SIG-M5 (cell line): ENCODE measurements at regions not wholly inside any gene's neighbourhood (a gene's known extent, or its start where the extent isn't known, plus 50 kb on each side); places are given as distances from the start of the nearest gene placed in this dataset.
A peak's percentile ranks its signal among the peaks of the same experiment; 100 is the strongest.
"Not testable (repeated sequence)": the region's sequence is repeated elsewhere in the genome, so short reads cannot be mapped to it uniquely, and the experiment has no call there.

Experiments used
- DNase-seq: peaks from one replicate; lab custom pipeline; 2025; lab: John Stamatoyannopoulos, UW

DNA sequence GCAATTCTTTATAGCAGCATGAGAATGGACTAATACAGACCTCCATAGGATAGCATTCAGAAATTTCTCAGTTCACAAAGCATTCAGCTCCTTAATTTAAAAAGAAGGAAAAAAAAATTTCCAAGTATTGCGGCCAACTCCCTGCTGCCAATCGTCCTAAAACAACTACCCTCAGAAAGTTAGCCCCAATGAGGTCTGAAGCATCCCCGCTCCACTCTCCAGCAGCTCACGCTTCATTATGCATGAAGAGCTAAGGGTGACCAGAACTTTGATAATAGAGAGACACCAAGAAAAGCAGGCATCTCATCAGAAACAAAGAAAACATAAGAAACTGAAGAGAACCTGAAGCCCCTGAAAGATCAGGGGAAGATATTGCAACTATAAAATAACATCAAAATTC lies 172.8 kb upstream of the NUDT4 start:
- no peak for DNase-seq

DNA sequence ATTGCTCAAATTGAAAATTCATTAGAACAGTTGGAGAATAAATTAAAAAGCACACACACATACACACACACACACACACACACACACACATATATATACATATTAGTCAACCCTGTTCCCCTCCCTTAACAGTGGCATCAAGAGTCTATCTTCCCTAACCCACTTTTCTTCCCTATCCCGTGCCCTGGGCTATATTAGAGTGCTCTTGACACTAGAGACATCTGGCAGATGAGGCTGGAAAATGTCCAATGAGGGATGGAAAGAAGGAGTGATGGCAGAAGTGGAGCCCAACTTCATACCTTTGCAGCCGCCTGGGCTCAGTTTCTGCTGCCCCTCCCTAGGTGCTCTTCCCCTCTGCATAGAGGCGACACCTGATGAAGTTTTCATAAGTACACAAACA lies 172.4 kb upstream of the NUDT4 start:
- DNase-seq, result no peak

DNA sequence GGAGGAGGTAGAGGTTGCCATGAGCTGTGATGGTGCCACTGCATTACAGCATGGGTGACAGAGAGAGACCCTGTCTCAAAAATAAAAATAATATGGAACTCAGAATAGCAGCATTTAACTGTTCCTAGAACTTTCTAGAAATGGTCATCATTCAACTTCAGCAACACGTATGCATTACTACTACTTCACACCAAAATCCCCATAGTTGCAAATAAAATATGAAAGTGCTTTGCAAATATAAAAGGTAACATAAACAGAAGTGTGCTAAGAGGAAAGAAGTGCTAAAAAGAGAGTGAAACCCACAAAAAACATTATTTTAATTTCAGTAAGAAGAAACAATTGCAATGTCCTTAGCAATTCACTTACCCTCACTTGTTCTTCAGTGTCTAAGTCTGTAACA lies 169.7 kb upstream of the NUDT4 start:
- no peak for DNase-seq

DNA sequence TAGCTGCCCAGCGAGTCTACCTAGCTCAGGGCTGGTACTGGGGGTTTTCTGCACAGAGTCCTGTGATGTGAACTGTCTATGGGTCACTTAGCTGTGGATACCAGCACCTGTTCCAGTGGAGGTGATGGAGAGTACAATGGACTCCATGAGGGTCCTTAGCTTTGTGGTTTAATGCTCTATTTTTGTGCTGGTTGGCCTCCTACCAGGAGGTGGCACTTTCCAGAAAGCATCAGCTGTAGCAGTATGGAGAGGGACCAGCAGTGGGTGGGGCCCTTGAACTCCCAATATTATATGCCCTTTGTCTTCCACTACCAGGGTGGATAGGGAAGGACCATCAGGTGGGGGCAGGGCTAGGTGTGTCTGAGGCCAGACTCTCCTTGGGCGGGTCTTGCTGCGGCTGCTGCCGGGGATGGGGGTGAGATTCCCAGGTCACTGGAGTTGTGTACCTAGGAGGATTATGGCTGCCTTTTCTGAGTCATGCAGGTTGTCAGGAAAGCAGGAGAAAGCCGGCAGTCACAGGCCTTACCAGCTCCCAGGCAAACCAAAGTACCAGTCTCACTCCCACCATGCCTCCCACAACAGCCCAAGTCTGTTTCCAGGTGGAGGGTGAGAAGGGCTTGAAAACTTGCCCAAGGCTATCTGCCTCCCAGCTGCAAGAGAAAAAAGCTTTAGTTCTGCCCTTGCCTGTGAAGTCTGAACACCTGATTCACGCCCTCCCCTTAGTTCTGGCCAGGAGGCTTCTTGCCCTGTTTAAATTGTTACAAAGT lies 163.0 kb upstream of the NUDT4 start:
- DNase-seq, result no peak

DNA sequence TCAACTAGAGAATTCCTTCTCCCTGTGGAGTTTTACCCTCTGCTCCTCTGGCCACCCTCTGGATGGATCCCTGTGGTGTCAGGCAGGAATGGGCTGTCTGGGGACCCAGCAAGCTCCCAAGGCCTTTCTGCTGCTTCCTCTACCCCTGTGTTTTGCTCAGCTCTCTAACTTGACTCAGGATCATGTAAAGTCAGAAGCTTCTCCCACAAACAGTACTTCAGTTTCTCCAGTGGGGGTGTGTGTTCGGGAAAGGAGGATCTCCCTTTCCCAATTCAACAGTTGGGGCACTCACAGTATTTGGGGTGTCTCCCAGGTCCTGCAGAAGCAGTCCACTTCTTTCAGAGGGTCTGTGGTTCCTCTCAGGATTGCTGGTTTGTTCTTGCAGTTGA lies 162.4 kb upstream of the NUDT4 start:
- no peak for DNase-seq

DNA sequence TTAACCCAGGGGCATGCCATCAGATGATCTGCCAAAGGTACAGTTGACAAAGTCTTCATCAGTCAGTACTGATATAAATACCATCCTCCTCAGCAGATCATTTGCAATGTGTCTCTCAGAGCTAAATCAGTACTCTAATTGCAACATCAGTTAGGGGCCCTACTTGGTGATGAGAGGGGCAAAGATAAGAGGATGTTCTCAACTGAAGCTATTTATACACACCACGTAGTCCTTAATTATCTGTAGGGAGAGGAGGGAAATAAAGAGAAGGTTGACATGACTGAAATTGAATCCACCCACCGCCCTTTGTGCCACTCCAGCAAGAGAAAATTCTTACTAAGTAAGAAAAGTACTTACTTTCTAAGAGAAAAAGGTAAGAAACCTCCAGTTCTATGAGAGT lies 157.8 kb upstream of the NUDT4 start:
- DNase-seq, result peak; percentile 84

DNA sequence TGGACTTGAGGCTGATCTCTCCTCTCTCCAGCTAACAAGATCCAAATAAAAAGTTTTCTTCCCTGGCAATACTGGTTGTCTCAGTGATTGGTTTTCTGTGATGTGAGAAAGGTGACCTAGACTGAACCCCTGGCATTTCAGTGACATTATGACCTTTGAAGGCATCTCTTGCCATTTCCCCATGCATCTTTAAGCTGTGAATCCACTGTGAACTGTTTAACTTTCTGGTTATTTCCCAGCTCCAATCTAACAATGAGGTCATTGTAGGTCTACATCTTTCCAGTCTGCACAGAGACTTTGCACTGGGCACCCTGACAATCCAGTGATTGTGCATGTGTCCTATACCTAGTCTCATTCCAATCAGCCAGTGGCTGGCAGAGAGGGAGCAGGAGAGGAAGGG lies 155.9 kb upstream of the NUDT4 start:
- no peak for DNase-seq

DNA sequence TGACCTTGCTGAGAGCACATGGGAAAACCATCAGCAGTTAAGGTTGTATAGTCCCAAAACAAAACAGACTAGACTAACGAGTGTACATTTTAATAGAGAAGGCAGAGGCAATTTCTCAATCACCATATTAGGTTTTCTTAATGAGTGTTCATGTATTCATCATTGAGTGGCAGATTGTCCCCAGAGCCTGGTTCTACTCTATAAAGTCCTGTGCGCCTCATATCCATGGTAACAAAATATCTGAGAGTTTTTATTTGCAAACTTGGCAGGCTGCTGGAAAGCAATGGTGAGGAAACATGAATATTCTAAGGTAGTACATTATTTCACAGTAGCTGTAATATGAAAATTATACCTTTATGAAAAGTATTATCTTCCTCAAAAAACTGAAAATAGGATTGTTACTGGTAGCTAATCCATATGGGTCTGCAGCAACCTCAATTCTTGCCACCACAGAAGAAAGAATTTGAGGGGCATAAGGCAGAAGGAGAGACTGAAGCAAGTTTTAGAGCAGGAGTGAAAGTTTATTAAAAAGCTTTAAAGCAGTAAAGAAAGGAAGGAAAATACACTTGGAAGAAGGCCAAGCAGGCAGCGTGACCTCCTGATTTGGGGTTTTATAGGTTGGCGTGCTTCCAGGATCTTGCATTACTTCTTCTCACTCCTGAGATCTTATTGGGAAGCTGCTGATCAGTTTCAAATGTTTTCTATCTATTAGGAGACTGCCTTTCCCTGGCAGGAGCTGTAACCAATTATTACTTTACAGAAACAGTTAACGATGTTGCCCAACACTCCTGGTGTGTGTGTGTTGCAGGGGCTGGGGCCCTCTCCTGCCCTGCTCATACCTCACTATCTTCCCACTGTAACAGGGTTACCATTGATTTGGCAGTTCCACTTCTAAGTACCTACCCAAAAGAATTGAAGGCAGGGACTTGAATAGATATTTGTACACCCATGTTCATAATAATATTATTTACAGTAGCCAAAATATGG lies 154.0 kb upstream of the NUDT4 start:
- DNase-seq, result no peak

DNA sequence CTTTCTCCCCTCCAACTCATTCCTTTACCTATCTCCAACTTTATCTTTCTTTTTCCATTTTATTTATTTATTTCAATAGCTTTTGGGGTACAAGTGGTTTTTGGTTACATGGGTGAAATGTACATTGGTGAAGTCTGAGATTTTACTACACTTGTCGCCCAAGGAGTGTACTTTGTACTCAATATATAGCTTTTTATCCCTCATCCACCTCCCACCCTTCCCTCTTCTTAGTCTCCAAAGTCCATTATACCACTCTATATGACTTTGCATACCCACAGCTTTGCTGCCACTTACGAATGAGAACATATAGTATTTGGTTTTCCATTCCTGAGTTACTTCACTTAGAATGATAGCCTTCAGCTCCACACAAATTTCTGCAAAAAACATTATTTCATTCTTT lies 152.6 kb upstream of the NUDT4 start:
- DNase-seq, result no peak

DNA sequence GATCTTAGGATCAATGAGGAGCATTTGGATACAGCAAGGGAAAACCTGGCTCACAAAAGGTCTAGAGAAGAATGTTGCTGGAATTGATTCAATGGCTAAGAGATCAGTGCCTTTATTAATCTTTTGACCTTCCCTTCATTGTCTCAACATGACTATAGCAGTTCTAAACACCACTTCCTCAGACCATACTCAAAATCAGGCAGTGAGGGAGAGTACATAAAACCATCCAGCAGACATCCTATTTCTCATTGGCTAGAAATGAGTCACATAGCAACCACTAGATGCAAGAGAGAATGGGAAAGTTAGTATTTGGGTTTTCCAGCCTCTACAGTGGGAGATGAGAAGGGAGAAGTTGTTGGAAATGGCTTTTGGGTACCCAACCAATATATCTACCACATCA lies 151.4 kb upstream of the NUDT4 start:
- no peak for DNase-seq

DNA sequence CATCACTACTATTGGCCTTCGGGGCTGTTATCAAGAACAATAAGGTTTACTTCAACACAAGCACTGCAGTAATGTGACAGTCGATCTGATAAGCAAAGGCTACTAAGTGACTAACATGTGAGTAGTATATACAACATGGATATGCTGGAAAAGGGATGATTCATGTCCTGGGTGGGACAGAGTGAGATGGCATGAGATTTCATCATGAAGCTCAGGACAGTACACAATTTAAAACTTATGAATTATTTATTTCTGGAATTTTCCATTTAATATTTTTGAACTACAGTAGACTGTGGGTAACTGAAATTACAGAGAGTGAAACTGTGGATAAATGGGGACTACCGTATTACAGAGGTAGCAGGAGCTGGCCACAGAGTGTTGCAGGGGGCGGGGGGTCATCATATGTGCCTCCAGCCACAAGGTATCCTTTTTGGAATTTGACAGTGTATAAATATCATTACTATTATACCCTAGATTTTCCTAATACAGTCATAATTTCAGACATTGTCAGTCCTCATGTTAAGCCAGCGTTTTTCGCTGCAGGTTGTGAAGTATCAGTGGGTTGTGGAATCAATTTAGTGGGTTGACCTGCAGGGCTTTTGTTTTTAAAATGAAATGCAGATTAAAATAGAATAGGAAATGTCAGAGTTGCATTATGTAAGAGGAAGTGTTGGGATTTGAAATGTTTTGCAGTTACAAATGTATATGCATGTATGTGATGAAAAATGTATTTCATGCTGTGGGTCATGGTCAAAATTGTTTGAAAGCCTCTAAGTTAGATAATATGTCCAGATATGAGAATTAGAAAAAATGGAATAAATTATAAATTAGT lies 148.0 kb upstream of the NUDT4 start:
- DNase-seq, result no peak

DNA sequence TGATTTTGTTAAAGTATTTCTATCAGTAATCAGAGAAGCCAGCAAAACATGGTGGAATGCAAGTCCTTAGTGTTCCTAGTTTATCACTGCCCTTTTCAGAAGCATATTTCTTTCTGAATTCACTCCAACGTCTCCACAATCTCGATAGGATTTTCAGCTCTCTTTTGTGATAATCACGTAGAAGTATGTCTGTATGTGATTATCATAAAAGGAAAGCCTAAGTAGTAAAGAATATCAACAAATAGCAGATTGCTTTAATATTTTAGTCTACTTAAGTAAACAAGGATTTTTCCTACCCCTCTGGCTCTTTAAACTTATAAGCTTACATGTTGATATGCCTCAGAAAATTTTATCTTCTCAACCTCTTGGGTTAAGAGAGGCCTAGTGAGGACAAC lies 147.4 kb upstream of the NUDT4 start:
- no peak for DNase-seq

DNA sequence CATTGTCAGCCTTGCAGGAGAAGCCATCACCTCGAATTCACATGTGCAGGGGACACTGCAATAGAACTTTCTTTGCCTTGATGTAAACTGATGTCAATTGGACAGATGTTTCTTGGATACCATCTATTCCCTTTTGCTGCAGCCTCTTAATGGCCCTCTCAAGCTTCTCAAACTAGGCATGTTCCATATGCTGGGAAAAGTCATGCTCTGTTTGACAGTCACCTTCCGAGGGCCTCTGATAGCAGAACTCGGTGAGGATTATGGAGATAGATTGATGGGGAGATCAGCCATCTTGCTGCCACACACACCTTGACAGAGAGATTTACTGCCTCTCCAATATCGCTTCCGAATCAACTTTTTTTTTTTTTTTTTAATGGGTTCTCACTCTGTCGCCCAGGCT lies 145.8 kb upstream of the NUDT4 start:
- DNase-seq, result no peak

DNA sequence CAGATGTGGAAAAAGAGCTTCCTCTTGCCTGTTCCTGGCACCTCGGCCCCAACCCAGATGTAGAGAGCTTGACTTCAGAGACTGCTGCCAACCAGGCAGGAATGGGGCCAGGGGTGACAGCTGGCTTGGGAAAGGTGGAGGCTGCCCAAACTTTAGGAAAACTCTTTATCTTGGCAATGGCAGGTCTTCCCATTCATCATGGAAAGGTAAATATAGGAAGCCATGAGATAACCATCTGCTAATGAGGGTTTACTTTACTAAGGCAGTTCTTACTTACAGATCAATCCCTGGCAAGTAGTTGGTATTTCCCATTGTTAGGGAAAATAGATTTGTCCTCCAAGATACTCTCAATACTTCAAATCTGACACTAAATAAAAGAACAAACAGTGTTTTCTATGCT lies 143.1 kb upstream of the NUDT4 start:
- DNase-seq, result no peak

DNA sequence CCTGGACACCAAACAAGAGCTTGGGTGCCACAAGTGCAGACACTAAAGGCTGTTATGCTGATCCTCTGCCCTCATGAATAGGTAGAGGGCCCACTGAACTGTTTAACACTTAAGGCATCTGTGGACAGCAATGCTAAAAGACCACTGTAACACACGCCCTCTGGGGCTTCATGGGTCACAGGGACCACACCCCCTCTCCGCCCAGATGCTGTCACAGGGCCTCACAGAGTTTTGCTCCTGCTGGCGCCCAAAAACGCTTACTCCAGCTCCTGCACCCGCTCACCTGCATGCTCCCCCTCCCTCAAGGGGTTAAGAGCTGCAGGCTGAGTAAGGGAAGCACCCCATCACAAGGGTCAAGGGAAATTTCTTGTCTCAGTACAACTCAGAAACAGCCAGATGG lies 141.8 kb upstream of the NUDT4 start:
- DNase-seq, result no peak

DNA sequence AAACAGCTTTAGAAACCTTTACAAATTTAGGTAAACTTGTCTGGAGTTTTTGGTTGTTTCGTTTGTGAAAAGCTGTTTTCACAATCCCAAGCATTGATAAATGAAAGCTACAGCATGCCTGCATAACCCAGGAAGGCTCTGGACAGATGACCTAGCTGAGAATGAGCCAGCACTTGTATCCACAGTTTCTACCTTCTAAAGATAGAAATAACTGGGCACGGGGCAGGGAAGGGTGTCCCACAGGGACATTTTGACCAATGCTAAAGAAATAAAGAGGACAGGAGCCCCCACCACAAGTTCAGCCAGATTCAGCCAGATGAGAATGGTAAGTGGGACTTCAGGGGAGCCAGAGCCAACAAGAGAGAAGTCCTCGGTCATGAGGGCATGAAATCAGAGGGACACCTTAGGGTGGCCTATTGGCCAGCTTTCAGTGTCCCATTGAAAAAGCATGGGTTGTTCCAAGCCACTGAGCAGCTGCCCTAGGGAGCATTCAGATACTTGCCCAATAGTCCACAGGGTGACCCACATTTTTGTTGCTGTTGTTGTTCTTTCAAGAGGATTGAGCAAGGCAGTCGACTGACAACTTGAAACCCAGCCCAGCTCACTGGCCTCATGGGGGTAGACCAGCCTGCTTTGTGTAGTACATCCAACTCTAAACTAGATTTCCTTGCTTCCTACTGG lies 140.3 kb upstream of the NUDT4 start:
- no peak for DNase-seq

DNA sequence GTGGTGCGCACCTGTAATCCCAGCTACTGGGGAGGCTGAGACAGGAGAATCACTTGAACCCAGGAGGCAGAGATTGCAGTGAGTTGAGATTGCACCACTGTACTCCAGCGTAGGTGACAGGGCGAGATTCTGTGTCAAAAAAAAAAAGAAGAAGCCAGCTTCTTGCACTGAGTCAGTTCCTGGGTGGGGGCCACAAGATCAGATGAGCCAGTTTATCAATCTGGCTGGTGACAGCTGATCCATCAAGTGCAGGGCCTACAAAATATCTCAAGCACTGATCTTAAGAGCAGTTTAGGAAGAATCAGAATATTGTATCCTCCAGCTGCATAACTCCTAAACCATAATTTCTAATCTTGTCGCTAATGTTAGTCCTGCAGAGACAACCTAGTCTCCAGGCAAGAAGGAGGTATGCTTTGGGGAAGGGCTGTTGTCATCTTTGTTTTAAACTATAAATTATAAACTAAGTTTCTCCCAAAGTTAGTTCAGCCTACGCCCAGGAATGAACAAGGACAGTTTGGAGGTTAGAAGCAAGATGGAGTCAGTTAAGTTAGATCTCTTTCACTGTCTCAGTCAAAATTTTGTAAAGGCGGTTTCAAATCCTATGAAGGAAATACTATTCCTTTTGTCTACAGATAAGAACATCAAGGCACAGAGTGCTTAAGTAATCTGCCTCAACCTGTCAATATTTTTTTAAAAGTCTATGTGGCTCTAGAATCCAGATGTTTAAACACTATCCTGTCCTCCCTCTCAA lies 139.0 kb upstream of the NUDT4 start:
- not testable (repeated sequence) for DNase-seq

DNA sequence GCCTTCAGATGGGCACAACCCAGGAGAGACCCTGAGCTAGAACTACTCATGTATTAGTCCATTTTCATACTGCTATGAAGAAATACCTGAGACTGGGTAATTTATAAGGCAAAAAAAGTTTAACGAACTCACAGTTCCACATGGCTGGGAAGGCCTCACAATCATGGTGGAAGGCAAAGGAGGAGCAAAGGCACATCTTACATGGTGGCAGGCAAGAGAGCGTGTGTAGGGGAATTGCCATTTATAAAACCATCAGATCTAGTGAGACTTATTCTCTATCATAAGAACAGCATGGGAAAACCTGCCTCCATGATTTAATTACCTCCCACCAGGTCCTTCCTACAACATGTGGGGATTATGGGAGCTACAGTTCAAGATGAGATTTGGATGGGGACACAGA lies 137.9 kb upstream of the NUDT4 start:
- not testable (repeated sequence) for DNase-seq

DNA sequence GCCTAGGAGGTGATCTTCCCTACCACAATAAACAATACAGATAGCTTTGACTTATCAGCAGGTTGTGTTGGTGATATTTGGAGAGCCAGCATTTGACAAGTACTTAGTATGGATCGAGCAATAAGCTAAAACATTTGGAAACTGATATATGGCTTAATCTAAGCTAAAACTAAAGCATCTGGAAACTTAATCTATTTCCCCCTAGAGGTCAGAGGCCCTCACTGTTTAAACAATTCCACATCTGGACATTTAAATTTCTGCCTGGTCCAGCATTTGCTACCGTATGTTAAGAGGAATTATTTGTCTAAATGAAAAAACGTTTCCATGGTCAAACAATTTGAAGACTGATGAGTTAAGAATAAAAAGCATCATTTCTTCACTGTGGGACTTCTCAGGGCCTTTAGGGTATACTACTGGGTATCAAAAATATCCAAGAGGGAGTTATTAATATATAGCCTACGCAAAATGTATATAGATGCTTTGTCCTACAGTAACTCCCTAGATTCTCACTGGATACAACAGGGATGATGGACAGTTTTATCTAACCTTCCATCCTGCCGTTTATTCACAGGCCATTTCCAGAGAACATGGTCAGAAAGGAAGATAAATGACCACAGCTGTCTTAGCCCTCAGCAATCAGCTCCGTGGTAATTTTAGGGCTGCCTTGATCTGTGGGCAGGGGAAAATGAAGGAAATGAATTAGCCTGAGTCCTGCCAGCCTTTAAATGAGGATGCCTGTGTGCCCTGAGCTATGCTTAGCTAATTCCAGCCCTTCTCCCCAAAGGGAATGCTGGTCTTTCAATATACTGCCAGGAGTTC lies 135.4 kb upstream of the NUDT4 start:
- DNase-seq, result no peak

DNA sequence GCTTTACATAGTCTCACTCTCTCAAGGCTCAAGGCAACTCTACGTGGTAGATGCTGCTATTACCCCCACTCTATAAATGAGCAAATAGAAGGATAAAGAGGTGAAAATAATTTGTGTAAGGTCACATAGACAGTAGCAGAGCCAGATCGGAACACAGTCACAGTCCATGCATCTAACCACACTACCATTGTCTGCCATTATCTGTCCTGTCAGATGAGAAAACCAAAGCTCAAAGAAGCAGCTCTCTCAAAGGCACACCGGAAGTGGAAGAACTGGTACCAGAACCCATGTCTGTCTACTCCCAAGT lies 134.4 kb upstream of the NUDT4 start:
- DNase-seq, result no peak
